IMR-90 (cell line): ENCODE measurements at regions not wholly inside any gene's neighbourhood (a gene's known extent, or its start where the extent isn't known, plus 50 kb on each side); places are given as distances from the start of the nearest gene placed in this dataset.

Source experiments
- CHD1 ChIP-seq: IDR thresholded peaks from 2 replicates; pipeline ENCODE4 v1.6.1; 2012; ENCODE audit warnings: low read depth, low read length, improper control_type of control experiment
- CTCF ChIP-seq: conservative IDR thresholded peaks from 2 replicates; pipeline ENCODE4 v1.5.1; 2012; ENCODE audit warnings: mild to moderate bottlenecking, low read depth, low read length, improper control_type of control experiment
- POLR2A ChIP-seq: IDR thresholded peaks from 2 replicates; pipeline ENCODE4 v1.6.1; 2012; ENCODE audit warnings: mild to moderate bottlenecking, low read depth, low read length
- RCOR1 ChIP-seq: IDR thresholded peaks from 2 replicates; pipeline ENCODE4 v1.6.1; 2012; ENCODE audit warnings: mild to moderate bottlenecking, low read length, improper control_type of control experiment; ENCODE audit not compliant: insufficient replicate concordance
- USF2 ChIP-seq: fragments of 150-350 bp; IDR thresholded peaks from 2 replicates; pipeline ENCODE4 v1.6.1; 2017; ENCODE audit warnings: mild to moderate bottlenecking, antibody characterized with exemption, low read length, low read depth

GRCh38 chr2:37830636-37831035, 94.5 kb upstream of the RMDN2 start:
- TF ChIP-seq CTCF, result no peak
- no peak for TF ChIP-seq POLR2A
- TF ChIP-seq USF2, result no peak
- no peak for TF ChIP-seq RCOR1
- TF ChIP-seq CHD1, result no peak
